Suprapubic skin (tissue), 3 donors: ENCODE measurements at regions not wholly inside any gene's neighbourhood (a gene's known extent, or its start where the extent isn't known, plus 50 kb on each side); places are given as distances from the start of the nearest gene placed in this dataset.

ENCODE experiments used
- POLR2A ChIP-seq, 2 donors: fragments of 450-650 bp; IDR thresholded peaks; one replicate each; pipeline ENCODE4 v1.6.1; 2017; ENCODE audit warnings: antibody characterized with exemption in 2 of 2, mild to moderate bottlenecking in 2 of 2, moderate library complexity in 2 of 2
- TF ChIP-seq, protein P1 (sequence below), 2 donors: fragments of 200-600 bp in 1 of 2; fragments of 450-650 bp in 1 of 2; sonication (generic) in 1 of 2; IDR thresholded peaks; one replicate each; pipeline ENCODE4 v1.5.1; 2016 to 2019; ENCODE audit warnings: antibody characterized with exemption in 2 of 2, mild to moderate bottlenecking in 1 of 2, moderate library complexity in 1 of 2

DNA sequence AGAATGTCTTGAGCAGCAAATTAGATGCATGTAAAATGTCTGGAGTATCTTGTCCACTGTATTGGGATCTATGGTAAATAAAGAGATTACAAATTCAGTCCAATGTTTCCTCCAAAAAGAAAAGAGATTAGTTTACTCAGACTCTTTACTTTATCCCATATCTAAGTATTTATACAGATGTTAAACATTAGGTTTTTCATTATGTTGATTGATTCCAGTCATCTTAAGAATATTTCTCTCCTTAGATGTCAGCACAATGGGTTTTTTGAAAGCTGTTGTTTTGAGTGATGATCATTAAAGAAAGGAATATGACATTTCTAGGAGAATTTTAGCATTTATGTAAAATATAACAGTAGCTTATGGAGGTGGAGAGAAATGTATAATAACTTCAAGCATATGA is 938.9 kb downstream of the C4orf33 start:
- no peak for TF ChIP-seq POLR2A (IDR thresholded peaks at IDR 0.05)
- TF ChIP-seq, protein P1, sequence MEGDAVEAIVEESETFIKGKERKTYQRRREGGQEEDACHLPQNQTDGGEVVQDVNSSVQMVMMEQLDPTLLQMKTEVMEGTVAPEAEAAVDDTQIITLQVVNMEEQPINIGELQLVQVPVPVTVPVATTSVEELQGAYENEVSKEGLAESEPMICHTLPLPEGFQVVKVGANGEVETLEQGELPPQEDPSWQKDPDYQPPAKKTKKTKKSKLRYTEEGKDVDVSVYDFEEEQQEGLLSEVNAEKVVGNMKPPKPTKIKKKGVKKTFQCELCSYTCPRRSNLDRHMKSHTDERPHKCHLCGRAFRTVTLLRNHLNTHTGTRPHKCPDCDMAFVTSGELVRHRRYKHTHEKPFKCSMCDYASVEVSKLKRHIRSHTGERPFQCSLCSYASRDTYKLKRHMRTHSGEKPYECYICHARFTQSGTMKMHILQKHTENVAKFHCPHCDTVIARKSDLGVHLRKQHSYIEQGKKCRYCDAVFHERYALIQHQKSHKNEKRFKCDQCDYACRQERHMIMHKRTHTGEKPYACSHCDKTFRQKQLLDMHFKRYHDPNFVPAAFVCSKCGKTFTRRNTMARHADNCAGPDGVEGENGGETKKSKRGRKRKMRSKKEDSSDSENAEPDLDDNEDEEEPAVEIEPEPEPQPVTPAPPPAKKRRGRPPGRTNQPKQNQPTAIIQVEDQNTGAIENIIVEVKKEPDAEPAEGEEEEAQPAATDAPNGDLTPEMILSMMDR (IDR thresholded peaks at IDR 0.05) = no peak
